GM18909 (cell line): ENCODE measurements at regions not wholly inside any gene's neighbourhood (a gene's known extent, or its start where the extent isn't known, plus 50 kb on each side); places are given as distances from the start of the nearest gene placed in this dataset.

Experiments used
- ATAC-seq: cut with Tn5 transposase; IDR thresholded peaks from one replicate; pipeline ENCODE4 v1.9.1; 2021; ENCODE audit warnings: mild to moderate bottlenecking; ENCODE audit not compliant: unreplicated experiment, poor library complexity

- ATAC-seq: no peak
Observed at GRCh38 chr13:106637519-106637918, 69.6 kb upstream of the ARGLU1 start.

GRCh38 chr13:106636492-106636891 lies 68.6 kb upstream of the ARGLU1 start:
- no peak for ATAC-seq

- no peak for ATAC-seq
Observed at GRCh38 chr13:106635616-106636015, 67.7 kb upstream of the ARGLU1 start.

GRCh38 chr13:106633321-106633720 lies 65.4 kb upstream of the ARGLU1 start:
- no peak for ATAC-seq

GRCh38 chr13:106630650-106631049 lies 62.7 kb upstream of the ARGLU1 start:
- no peak for ATAC-seq

GRCh38 chr13:106630162-106630561 lies 62.2 kb upstream of the ARGLU1 start:
- no peak for ATAC-seq

GRCh38 chr13:106628936-106629659 lies 61.2 kb upstream of the ARGLU1 start:
- no peak for ATAC-seq

GRCh38 chr13:106626473-106626872 lies 58.5 kb upstream of the ARGLU1 start:
- ATAC-seq: no peak

GRCh38 chr13:106625578-106625977 lies 57.6 kb upstream of the ARGLU1 start:
- ATAC-seq: no peak

GRCh38 chr13:106623799-106624460 lies 56.0 kb upstream of the ARGLU1 start:
- no peak for ATAC-seq

GRCh38 chr13:106621833-106622232 lies 53.9 kb upstream of the ARGLU1 start:
- ATAC-seq: no peak

- ATAC-seq: peak; percentile 98
Observed at GRCh38 chr13:106619688-106620555, 52.0 kb upstream of the ARGLU1 start.
